Brain microvascular endothelial cell (primary cell): ENCODE measurements at regions not wholly inside any gene's neighbourhood (a gene's known extent, or its start where the extent isn't known, plus 50 kb on each side); places are given as distances from the start of the nearest gene placed in this dataset.

ENCODE experiments used
- DNase-seq: peaks from one replicate; pipeline ENCODE4 v3.0.0-alpha.2; 2020
- H3K27ac ChIP-seq: fragments of 250-450 bp; sonication (Bioruptor Pico); 2 replicates; pipeline ENCODE4 v1.5.1; 2020; ENCODE audit warnings: mild to moderate bottlenecking, moderate library complexity
- H3K27me3 ChIP-seq: fragments of 250-450 bp; sonication (Bioruptor Pico); replicated peaks from 2 replicates; pipeline ENCODE4 v1.5.1; 2020; ENCODE audit warnings: mild to moderate bottlenecking
- H3K36me3 ChIP-seq: fragments of 250-450 bp; sonication (Bioruptor Pico); replicated peaks from 2 replicates; pipeline ENCODE4 v1.5.1; 2020; ENCODE audit warnings: mild to moderate bottlenecking
- H3K4me3 ChIP-seq: 2 replicates; pipeline ENCODE4 v1.5.1; 2011; ENCODE audit warnings: low read depth, mild to moderate bottlenecking, control low read depth, low read length, moderate library complexity
- CTCF ChIP-seq: IDR thresholded peaks from 2 replicates; pipeline ENCODE4 v1.5.1; 2011; ENCODE audit warnings: low read depth, mild to moderate bottlenecking, moderate library complexity, low read length, control low read depth, inconsistent platforms; ENCODE audit errors: missing control alignments
- in situ Hi-C: cut with HindIII; loops from 2 replicates; pipeline ENCODE4 v1.10.0; 2017; ENCODE audit warnings: low sequenced_read_pairs, low pct_ligation_motif_present

GRCh38 chr21:32141318-32141633, 137.6 kb downstream of the MIS18A start:
- Histone ChIP-seq H3K4me3 (no peak overlapping the region), H3K27me3 (no peaks in the 10 kb centered on the region), H3K36me3 (no peaks in the 10 kb centered on the region), H3K27ac (no peak overlapping the region)
- no peak for DNase-seq
- in situ Hi-C loops: no loop called here
- TF ChIP-seq CTCF: no peak

GRCh38 chr21:32140604-32141317, 138.1 kb downstream of the MIS18A start:
- no peak overlapping the region for H3K27ac ChIP-seq
- H3K4me3 ChIP-seq: no peak overlapping the region
- no peak for DNase-seq
- TF ChIP-seq CTCF: no peak
- no peaks in the 10 kb centered on the region for H3K36me3 ChIP-seq
- in situ Hi-C loops: no loop called here
- no peaks in the 10 kb centered on the region for H3K27me3 ChIP-seq

GRCh38 chr21:32140151-32140550, 138.7 kb downstream of the MIS18A start:
- DNase-seq: no peak
- Histone ChIP-seq H3K27me3 (no peaks in the 10 kb centered on the region), H3K36me3 (no peaks in the 10 kb centered on the region), H3K27ac (no peak overlapping the region), H3K4me3 (no peak overlapping the region)
- in situ Hi-C loops: no loop called here
- TF ChIP-seq CTCF: no peak

- Histone ChIP-seq H3K36me3 (no peaks in the 10 kb centered on the region), H3K27me3 (no peaks in the 10 kb centered on the region), H3K27ac (no peak overlapping the region), H3K4me3 (no peak overlapping the region)
- TF ChIP-seq CTCF: no peak
- DNase-seq: no peak
- in situ Hi-C loops: no loop called here
These were observed 140.2 kb downstream of the MIS18A start for GRCh38 chr21:32138658-32139057.

GRCh38 chr21:32137931-32138330, 140.9 kb downstream of the MIS18A start:
- DNase-seq: no peak
- Histone ChIP-seq H3K27ac (no peak overlapping the region), H3K27me3 (no peaks in the 10 kb centered on the region), H3K36me3 (no peaks in the 10 kb centered on the region), H3K4me3 (no peak overlapping the region)
- in situ Hi-C loops: no loop called here
- no peak for TF ChIP-seq CTCF

- H3K4me3 ChIP-seq: no peak overlapping the region
- no peak for DNase-seq
- in situ Hi-C loops: no loop called here
- no peaks in the 10 kb centered on the region for H3K27me3 ChIP-seq
- no peak for TF ChIP-seq CTCF
- H3K36me3 ChIP-seq: no peaks in the 10 kb centered on the region
- no peak overlapping the region for H3K27ac ChIP-seq
These were observed 141.6 kb downstream of the MIS18A start for GRCh38 chr21:32137266-32137665.
